DND-41 (cell line): ENCODE measurements at regions not wholly inside any gene's neighbourhood (a gene's known extent, or its start where the extent isn't known, plus 50 kb on each side); places are given as distances from the start of the nearest gene placed in this dataset.

ENCODE experiments used
- ATAC-seq: fragments of 200-7000 bp; cut with Tn5 transposase; 3 replicates; pipeline ENCODE4 v1.9.1; 2021; ENCODE audit warnings: low read depth; ENCODE audit not compliant: insufficient read depth
- DNase-seq: peaks from one replicate; pipeline ENCODE4 v3.0.0-alpha.2; 2020
- H2AFZ ChIP-seq: 2 replicates; pipeline ENCODE4 v1.6.0; 2012; ENCODE audit warnings: low read depth, low read length
- H3K27ac ChIP-seq: 2 replicates; pipeline ENCODE4 v1.5.1; 2012; ENCODE audit warnings: low read length, inconsistent platforms
- H3K27me3 ChIP-seq: fragments of 200-600 bp; sonication (generic); 2 replicates; pipeline ENCODE4 v1.6.0; 2012; ENCODE audit warnings: low read length, mild to moderate bottlenecking, inconsistent platforms; ENCODE audit not compliant: insufficient read depth, poor library complexity
- H3K36me3 ChIP-seq: 2 replicates; pipeline ENCODE4 v1.5.1; 2012; ENCODE audit warnings: low read length, inconsistent platforms; ENCODE audit not compliant: insufficient read depth
- H3K4me1 ChIP-seq: 2 replicates; pipeline ENCODE4 v1.5.1; 2012; ENCODE audit warnings: mild to moderate bottlenecking, low read length; ENCODE audit not compliant: insufficient read depth
- H3K4me2 ChIP-seq: 2 replicates; pipeline ENCODE4 v1.6.0; 2012; ENCODE audit warnings: mild to moderate bottlenecking, moderate library complexity, low read length, inconsistent platforms; ENCODE audit not compliant: insufficient read depth
- H3K4me3 ChIP-seq, 2 experiments: fragments of 200-600 bp in 1 of 2; shearing (Covaris generic) in 1 of 2; 2 replicates each; pipeline ENCODE4 v1.5.1; 2012 to 2016; ENCODE audit warnings: inconsistent platforms in 2 of 2, low read length in 2 of 2, mild to moderate bottlenecking in 2 of 2, low read depth in 1 of 2, moderate library complexity in 1 of 2
- H3K79me2 ChIP-seq: 2 replicates; pipeline ENCODE4 v1.6.0; 2012; ENCODE audit warnings: low read length, inconsistent platforms; ENCODE audit not compliant: insufficient read depth
- H3K9ac ChIP-seq: 2 replicates; pipeline ENCODE4 v1.6.0; 2012; ENCODE audit warnings: low read depth, mild to moderate bottlenecking, inconsistent platforms, low read length, moderate library complexity
- H3K9me3 ChIP-seq: 2 replicates; pipeline ENCODE4 v1.5.1; 2012; ENCODE audit warnings: low read length, moderate library complexity, mild to moderate bottlenecking, inconsistent platforms; ENCODE audit not compliant: insufficient read depth, severe bottlenecking
- H4K20me1 ChIP-seq: 2 replicates; pipeline ENCODE4 v1.6.0; 2012; ENCODE audit warnings: low read length; ENCODE audit not compliant: insufficient read depth
- EZH2 ChIP-seq: IDR thresholded peaks from 3 replicates; pipeline ENCODE4 v1.6.1; 2012; ENCODE audit warnings: borderline replicate concordance, low read depth, mild to moderate bottlenecking, moderate library complexity, low read length, inconsistent platforms; ENCODE audit not compliant: severe bottlenecking
- TF ChIP-seq, protein P1 (sequence below): IDR thresholded peaks from 2 replicates; pipeline ENCODE4 v1.5.1; 2012; ENCODE audit warnings: borderline replicate concordance, low read length, moderate library complexity, mild to moderate bottlenecking; ENCODE audit not compliant: poor library complexity, severe bottlenecking; ENCODE audit errors: extremely low read depth

DNA sequence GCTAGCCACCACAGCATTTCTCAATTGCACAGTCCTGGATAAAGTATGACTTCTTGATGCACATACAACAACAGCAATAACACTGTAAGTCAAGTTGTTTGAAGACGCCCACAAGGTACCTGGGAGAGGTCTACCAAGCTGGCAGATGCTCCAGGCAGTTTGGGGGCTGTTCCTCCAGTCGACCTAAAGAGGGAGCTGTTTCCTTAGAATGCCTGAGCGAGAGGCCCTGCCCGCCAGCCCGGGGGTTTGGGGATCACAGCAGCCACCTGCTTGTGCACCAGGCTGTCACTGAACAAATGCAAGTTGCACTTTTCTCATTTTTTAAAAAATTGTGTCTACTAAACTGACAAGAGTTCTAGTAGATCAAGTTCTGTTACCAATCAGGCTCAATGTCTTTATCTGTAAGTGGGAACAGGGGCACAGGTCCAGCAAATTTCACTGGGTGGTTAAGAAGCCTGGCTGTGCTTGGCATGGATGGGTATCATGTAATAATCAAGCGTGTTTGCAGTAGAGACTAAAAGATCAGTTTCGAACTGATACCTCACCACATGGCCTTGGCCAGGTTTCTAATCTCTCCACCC lies 193.8 kb upstream of the ADO start:
- Histone ChIP-seq H3K4me2 (no peak overlapping the region), H3K4me3 (no peak overlapping the region), H3K27ac (no peak overlapping the region), H3K27me3 (peaks cover 3% of the 10 kb centered on the region), H3K4me1 (no peaks in the 10 kb centered on the region), H4K20me1 (no peaks in the 10 kb centered on the region), H3K36me3 (no peaks in the 10 kb centered on the region), H3K79me2 (no peaks in the 10 kb centered on the region), H2AFZ (no peak overlapping the region; the same call in 1 of the 2 replicates), H3K9me3 (no peaks in the 10 kb centered on the region), H3K9ac (no peak overlapping the region)
- DNase-seq (peak; percentile 68), ATAC-seq (peak; percentile 97)
- TF ChIP-seq EZH2 = no peak
- TF ChIP-seq, protein P1, sequence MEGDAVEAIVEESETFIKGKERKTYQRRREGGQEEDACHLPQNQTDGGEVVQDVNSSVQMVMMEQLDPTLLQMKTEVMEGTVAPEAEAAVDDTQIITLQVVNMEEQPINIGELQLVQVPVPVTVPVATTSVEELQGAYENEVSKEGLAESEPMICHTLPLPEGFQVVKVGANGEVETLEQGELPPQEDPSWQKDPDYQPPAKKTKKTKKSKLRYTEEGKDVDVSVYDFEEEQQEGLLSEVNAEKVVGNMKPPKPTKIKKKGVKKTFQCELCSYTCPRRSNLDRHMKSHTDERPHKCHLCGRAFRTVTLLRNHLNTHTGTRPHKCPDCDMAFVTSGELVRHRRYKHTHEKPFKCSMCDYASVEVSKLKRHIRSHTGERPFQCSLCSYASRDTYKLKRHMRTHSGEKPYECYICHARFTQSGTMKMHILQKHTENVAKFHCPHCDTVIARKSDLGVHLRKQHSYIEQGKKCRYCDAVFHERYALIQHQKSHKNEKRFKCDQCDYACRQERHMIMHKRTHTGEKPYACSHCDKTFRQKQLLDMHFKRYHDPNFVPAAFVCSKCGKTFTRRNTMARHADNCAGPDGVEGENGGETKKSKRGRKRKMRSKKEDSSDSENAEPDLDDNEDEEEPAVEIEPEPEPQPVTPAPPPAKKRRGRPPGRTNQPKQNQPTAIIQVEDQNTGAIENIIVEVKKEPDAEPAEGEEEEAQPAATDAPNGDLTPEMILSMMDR = peak; percentile 79

DNA sequence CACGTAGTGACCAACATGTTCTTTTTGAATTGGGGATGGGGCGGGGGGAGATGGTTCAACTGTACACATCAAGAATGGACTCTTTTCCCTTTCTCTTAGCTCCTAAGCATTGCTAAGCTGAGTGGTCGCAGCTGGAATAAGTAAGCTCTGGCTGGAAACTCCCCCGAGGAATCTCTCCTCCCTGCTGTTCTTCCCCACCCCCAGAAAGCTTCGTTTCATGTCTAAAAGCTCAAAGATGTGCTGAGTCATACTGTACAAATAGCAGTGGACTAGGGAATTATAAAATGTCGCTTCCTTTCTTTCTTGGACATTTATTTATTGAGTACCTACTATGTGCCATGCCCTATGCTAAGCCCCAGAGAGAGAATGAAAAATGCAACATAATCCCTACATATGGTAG lies 191.1 kb upstream of the ADO start:
- no peak overlapping the region for H3K4me2 ChIP-seq
- no peaks in the 10 kb centered on the region for H3K79me2 ChIP-seq
- ATAC-seq (no peak), DNase-seq (no peak)
- H3K27me3 ChIP-seq = peaks cover 3% of the 10 kb centered on the region
- TF ChIP-seq EZH2 = no peak
- TF ChIP-seq, protein P1 = no peak
- H3K9ac ChIP-seq = no peak overlapping the region
- H3K4me1 ChIP-seq = no peaks in the 10 kb centered on the region
- no peak overlapping the region for H3K4me3 ChIP-seq
- H3K36me3 ChIP-seq = no peaks in the 10 kb centered on the region
- H3K27ac ChIP-seq = no peak overlapping the region
- H2AFZ ChIP-seq = no peak overlapping the region
- no peaks in the 10 kb centered on the region for H3K9me3 ChIP-seq
- H4K20me1 ChIP-seq = no peaks in the 10 kb centered on the region

DNA sequence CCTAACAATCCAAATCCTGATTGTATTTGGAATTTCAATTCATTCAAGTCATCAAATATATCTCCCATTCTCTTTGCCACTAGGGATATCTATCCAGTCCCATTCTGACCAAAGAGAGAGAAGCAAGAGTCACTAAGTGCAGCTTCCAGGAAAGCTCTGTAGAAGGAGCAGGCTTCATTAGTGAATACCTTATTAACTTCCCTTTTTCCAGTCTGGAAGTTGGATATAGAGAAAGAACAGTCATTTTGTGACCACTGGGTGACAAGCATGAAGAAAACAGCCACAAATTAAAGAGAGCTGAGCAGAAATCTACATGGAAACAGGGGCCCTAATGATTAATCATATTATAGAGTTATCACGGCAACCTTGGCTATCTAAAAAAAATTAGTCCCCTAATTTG lies 190.7 kb upstream of the ADO start:
- Histone ChIP-seq H3K79me2 (no peaks in the 10 kb centered on the region), H3K9me3 (no peaks in the 10 kb centered on the region), H3K9ac (no peak overlapping the region), H3K36me3 (no peaks in the 10 kb centered on the region), H3K4me1 (no peaks in the 10 kb centered on the region), H3K27me3 (peaks cover 3% of the 10 kb centered on the region), H3K27ac (no peak overlapping the region), H3K4me2 (no peak overlapping the region), H4K20me1 (no peaks in the 10 kb centered on the region), H3K4me3 (no peak overlapping the region), H2AFZ (no peak overlapping the region)
- no peak for DNase-seq
- no peak for ATAC-seq
- TF ChIP-seq, protein P1 = no peak
- no peak for TF ChIP-seq EZH2
